PC-3 (cell line): ENCODE measurements at regions not wholly inside any gene's neighbourhood (a gene's known extent, or its start where the extent isn't known, plus 50 kb on each side); places are given as distances from the start of the nearest gene placed in this dataset.

ENCODE experiments used
- ATAC-seq: fragments of 200-7000 bp; cut with Tn5 transposase; 2 replicates; pipeline ENCODE4 v1.9.1; 2020; ENCODE audit warnings: mild to moderate bottlenecking, moderate library complexity
- BruUV-seq: library from RNA; stranded (reverse); fragments of 400-500 nt; replicated peaks from 2 replicates; lab custom pipeline; 2021; lab: Mats Ljungman, UMichigan
- CTCF ChIA-PET: fragments of 300-600 bp; sonication (Branson Sonifier 250); formaldehyde crosslinking; loops from one replicate; lab custom pipeline; 2022; ENCODE audit warnings: antibody characterized with exemption; lab: Charles Lee
- POLR2A ChIA-PET: fragments of 300-600 bp; sonication (Branson Sonifier 250); formaldehyde crosslinking; loops from one replicate; lab custom pipeline; 2022; ENCODE audit warnings: antibody characterized with exemption; ENCODE audit not compliant: unreplicated experiment; lab: Charles Lee
- DNase-seq: peaks from one replicate; pipeline ENCODE4 v3.0.0-alpha.2; 2015
- H2AFZ ChIP-seq: fragments of 300-600 bp; sonication (generic); 2 replicates; pipeline ENCODE4 v1.6.0; 2016; ENCODE audit warnings: antibody characterized with exemption, low read length
- H3F3A ChIP-seq: fragments of 300-600 bp; sonication (generic); one replicate; pipeline ENCODE4 v1.6.0; 2017; ENCODE audit warnings: antibody characterized with exemption, low read length, control low read depth, mild to moderate bottlenecking; ENCODE audit not compliant: unreplicated experiment
- H3K27ac ChIP-seq: fragments of 300-600 bp; sonication (generic); 2 replicates; pipeline ENCODE4 v1.5.1; 2016; ENCODE audit warnings: mild to moderate bottlenecking, low read length
- H3K27me3 ChIP-seq: fragments of 300-600 bp; sonication (generic); 2 replicates; pipeline ENCODE4 v1.6.1; 2016; ENCODE audit warnings: low read length, mixed read lengths
- H3K36me3 ChIP-seq: fragments of 300-600 bp; sonication (generic); 2 replicates; pipeline ENCODE4 v1.6.1; 2016; ENCODE audit warnings: low read depth, mixed run types, low read length, mixed read lengths
- H3K4me1 ChIP-seq: fragments of 300-600 bp; sonication (generic); 2 replicates; pipeline ENCODE4 v1.5.1; 2016; ENCODE audit warnings: low read length; ENCODE audit not compliant: insufficient read depth
- H3K4me2 ChIP-seq: fragments of 300-600 bp; sonication (generic); 2 replicates; pipeline ENCODE4 v1.6.0; 2016; ENCODE audit warnings: low read length
- H3K4me3 ChIP-seq: fragments of 300-600 bp; sonication (generic); 2 replicates; pipeline ENCODE4 v1.5.1; 2016; ENCODE audit warnings: mild to moderate bottlenecking, low read length, mixed read lengths
- H3K79me2 ChIP-seq: fragments of 300-600 bp; sonication (generic); 2 replicates; pipeline ENCODE4 v1.6.1; 2017; ENCODE audit warnings: low read length, mixed read lengths
- H3K9ac ChIP-seq: fragments of 300-600 bp; sonication (generic); 2 replicates; pipeline ENCODE4 v1.6.0; 2016; ENCODE audit warnings: mild to moderate bottlenecking, low read length
- H3K9me2 ChIP-seq: fragments of 300-600 bp; sonication (generic); replicated peaks from 2 replicates; pipeline ENCODE4 v1.6.1; 2016; ENCODE audit warnings: mixed run types, low read length, mixed read lengths
- H3K9me3 ChIP-seq: fragments of 300-600 bp; sonication (generic); 2 replicates; pipeline ENCODE4 v1.6.1; 2016; ENCODE audit warnings: low read length, mixed read lengths
- H4K20me1 ChIP-seq: fragments of 300-600 bp; sonication (generic); 2 replicates; pipeline ENCODE4 v1.6.1; 2016; ENCODE audit warnings: low read length, mixed read lengths
- EZH2 ChIP-seq: fragments of 300-600 bp; sonication (generic); IDR thresholded peaks from one replicate; pipeline ENCODE4 v1.6.1; 2017; ENCODE audit warnings: antibody characterized with exemption, mild to moderate bottlenecking, low read length; ENCODE audit not compliant: unreplicated experiment
- EZH2phosphoT487 ChIP-seq: fragments of 300-600 bp; sonication (generic); IDR thresholded peaks from 2 replicates; pipeline ENCODE4 v1.6.1; 2018; ENCODE audit warnings: mild to moderate bottlenecking, antibody characterized with exemption, low read length, borderline replicate concordance
- intact Hi-C: fragments of 100-400 bp; cut with micrococcal nuclease; formaldehyde crosslinking; loops from 2 replicates; pipeline ENCODE4 v1.9.0; 2023
- TF ChIP-seq, protein P1 (sequence below): fragments of 300-600 bp; sonication (generic); conservative IDR thresholded peaks from 2 replicates; pipeline ENCODE4 v1.5.1; 2017; ENCODE audit warnings: antibody characterized with exemption, low read depth, mild to moderate bottlenecking, low read length

DNA sequence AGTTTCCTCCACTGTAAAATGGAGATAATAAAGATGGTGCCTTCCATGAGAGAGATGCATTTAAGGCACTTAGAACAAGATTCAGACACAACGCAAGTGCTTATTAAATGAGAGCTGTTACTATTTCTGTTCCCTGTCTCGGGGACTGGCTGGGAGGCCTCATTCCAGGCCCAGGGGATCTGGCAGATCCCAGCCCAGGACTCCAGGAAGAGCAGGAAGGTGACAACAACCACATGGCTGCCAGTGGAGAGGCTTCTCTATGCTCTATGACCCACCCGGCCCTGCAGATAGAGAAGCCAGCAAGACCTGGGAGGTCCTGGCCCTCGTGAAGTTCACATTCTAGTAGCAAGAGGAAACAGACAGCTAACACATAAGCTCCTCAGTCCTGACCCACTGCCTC lies 175.5 kb downstream of the ACTL8 start:
- no peaks in the 10 kb centered on the region for H3K9me3 ChIP-seq
- H3K36me3 ChIP-seq: no peaks in the 10 kb centered on the region
- H3K9ac ChIP-seq: no peak overlapping the region
- no peak overlapping the region for H3K27ac ChIP-seq
- no peaks in the 10 kb centered on the region for H3K4me1 ChIP-seq
- H3K9me2 ChIP-seq: no peaks in the 10 kb centered on the region
- BruUV-seq: no TSS peak
- no peak for ATAC-seq
- H3F3A ChIP-seq: no peaks in the 10 kb centered on the region
- H3K79me2 ChIP-seq: no peaks in the 10 kb centered on the region
- no peak overlapping the region for H3K4me3 ChIP-seq
- TF ChIP-seq, protein P1, sequence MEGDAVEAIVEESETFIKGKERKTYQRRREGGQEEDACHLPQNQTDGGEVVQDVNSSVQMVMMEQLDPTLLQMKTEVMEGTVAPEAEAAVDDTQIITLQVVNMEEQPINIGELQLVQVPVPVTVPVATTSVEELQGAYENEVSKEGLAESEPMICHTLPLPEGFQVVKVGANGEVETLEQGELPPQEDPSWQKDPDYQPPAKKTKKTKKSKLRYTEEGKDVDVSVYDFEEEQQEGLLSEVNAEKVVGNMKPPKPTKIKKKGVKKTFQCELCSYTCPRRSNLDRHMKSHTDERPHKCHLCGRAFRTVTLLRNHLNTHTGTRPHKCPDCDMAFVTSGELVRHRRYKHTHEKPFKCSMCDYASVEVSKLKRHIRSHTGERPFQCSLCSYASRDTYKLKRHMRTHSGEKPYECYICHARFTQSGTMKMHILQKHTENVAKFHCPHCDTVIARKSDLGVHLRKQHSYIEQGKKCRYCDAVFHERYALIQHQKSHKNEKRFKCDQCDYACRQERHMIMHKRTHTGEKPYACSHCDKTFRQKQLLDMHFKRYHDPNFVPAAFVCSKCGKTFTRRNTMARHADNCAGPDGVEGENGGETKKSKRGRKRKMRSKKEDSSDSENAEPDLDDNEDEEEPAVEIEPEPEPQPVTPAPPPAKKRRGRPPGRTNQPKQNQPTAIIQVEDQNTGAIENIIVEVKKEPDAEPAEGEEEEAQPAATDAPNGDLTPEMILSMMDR: no peak
- TF ChIP-seq EZH2phosphoT487: no peak
- no peak for TF ChIP-seq EZH2
- H3K4me2 ChIP-seq: no peak overlapping the region
- no peak for DNase-seq
- intact Hi-C loops: no loop called here
- H3K27me3 ChIP-seq: peaks cover 70% of the 10 kb centered on the region
- no peak overlapping the region for H2AFZ ChIP-seq
- POLR2A ChIA-PET: no interaction called here
- H4K20me1 ChIP-seq: no peaks in the 10 kb centered on the region
- CTCF ChIA-PET: no interaction called here

DNA sequence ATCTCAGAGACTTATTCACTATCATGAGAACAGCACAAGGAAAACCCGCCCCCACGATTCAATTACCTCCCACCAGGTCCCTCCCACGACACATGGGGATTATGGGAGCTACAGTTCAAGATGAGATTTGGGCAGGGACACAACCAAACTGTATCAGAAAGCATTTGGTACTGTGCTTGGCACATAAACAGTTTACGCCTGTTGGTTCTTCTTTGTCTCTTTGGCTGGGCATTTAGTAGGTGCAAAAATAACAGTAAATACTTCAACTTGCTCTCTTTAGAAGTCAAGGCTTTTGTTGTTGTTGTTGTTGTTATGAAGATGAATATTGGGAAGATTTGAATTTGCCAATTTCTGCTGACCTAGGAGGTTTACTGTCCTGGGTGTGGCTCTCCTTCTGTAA lies 175.4 kb upstream of the IGSF21 start:
- no peaks in the 10 kb centered on the region for H3F3A ChIP-seq
- no peaks in the 10 kb centered on the region for H3K4me1 ChIP-seq
- H3K27ac ChIP-seq: no peak overlapping the region
- TF ChIP-seq, protein P1: no peak
- TF ChIP-seq EZH2phosphoT487: no peak
- no peak for TF ChIP-seq EZH2
- no peaks in the 10 kb centered on the region for H3K9me3 ChIP-seq
- H2AFZ ChIP-seq: no peak overlapping the region
- CTCF ChIA-PET: no interaction called here
- H3K4me2 ChIP-seq: no peak overlapping the region
- H3K4me3 ChIP-seq: no peak overlapping the region
- intact Hi-C loops: no loop called here
- BruUV-seq: no TSS peak
- no peak overlapping the region for H3K9ac ChIP-seq
- POLR2A ChIA-PET: no interaction called here
- H3K9me2 ChIP-seq: no peaks in the 10 kb centered on the region
- ATAC-seq: no peak
- H3K36me3 ChIP-seq: no peaks in the 10 kb centered on the region
- no peak for DNase-seq
- no peaks in the 10 kb centered on the region for H3K79me2 ChIP-seq
- no peaks in the 10 kb centered on the region for H4K20me1 ChIP-seq
- H3K27me3 ChIP-seq: peaks cover 62% of the 10 kb centered on the region

DNA sequence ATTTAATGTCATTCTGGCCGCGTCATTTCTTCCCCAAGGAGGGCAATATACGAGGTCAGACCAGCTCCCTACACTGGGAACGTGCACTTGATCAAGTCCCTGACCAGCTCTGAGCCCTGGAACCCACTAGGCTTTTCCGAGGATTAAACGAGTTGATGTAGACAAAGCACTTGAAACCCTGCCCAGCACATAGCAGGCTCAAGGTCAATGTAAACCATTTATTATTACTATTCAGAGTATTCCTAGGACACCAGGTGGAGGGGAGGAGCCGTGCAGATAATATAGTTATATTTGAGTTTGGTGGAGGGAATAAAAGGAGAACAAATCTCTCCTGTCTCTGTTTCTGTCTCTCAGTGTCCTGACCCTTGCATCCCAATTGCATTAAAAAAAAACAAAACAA lies 174.1 kb upstream of the IGSF21 start:
- no peak overlapping the region for H3K4me3 ChIP-seq
- H3K9me3 ChIP-seq: no peaks in the 10 kb centered on the region
- TF ChIP-seq EZH2phosphoT487 (no peak), EZH2 (no peak)
- TF ChIP-seq, protein P1: no peak
- no peaks in the 10 kb centered on the region for H4K20me1 ChIP-seq
- no peak overlapping the region for H3K27ac ChIP-seq
- H3K79me2 ChIP-seq: no peaks in the 10 kb centered on the region
- H3F3A ChIP-seq: no peaks in the 10 kb centered on the region
- ChIA-PET CTCF (no interaction called here), POLR2A (no interaction called here)
- H3K9me2 ChIP-seq: no peaks in the 10 kb centered on the region
- H3K4me2 ChIP-seq: no peak overlapping the region
- no peak overlapping the region for H2AFZ ChIP-seq
- intact Hi-C loops: no loop called here
- H3K27me3 ChIP-seq: peaks cover 51% of the 10 kb centered on the region
- ATAC-seq (no peak), DNase-seq (no peak)
- no peaks in the 10 kb centered on the region for H3K4me1 ChIP-seq
- no TSS peak for BruUV-seq
- no peak overlapping the region for H3K9ac ChIP-seq
- no peaks in the 10 kb centered on the region for H3K36me3 ChIP-seq
